HG02759 (cell line): ENCODE measurements at regions not wholly inside any gene's neighbourhood (a gene's known extent, or its start where the extent isn't known, plus 50 kb on each side); places are given as distances from the start of the nearest gene placed in this dataset.
"Not testable (repeated sequence)": the region's sequence is repeated elsewhere in the genome, so short reads cannot be mapped to it uniquely, and the experiment has no call there.

Source experiments
- ATAC-seq: cut with Tn5 transposase; IDR thresholded peaks from one replicate; pipeline ENCODE4 v1.9.1; 2021; ENCODE audit warnings: mild to moderate bottlenecking, moderate library complexity; ENCODE audit not compliant: unreplicated experiment

- no peak for ATAC-seq
Observed at GRCh38 chr7:90033850-90034249, 120.4 kb upstream of the STEAP1 start.

- no peak for ATAC-seq
Observed at GRCh38 chr7:90053094-90053493, 101.2 kb upstream of the STEAP1 start.

- ATAC-seq: no peak
Observed at GRCh38 chr7:90061077-90061476, 93.2 kb upstream of the STEAP1 start.

GRCh38 chr7:90064370-90064769 is 89.9 kb upstream of the STEAP1 start:
- no peak for ATAC-seq

- ATAC-seq: no peak
Observed at GRCh38 chr7:90067171-90067570, 87.1 kb upstream of the STEAP1 start.

GRCh38 chr7:90070238-90070637 is 84.0 kb upstream of the STEAP1 start:
- ATAC-seq: not testable (repeated sequence)

GRCh38 chr7:90078921-90079320 is 75.3 kb upstream of the STEAP1 start:
- no peak for ATAC-seq

- ATAC-seq: no peak
Observed at GRCh38 chr7:90081621-90082020, 72.6 kb upstream of the STEAP1 start.

GRCh38 chr7:90092506-90092905 is 61.8 kb upstream of the STEAP1 start:
- no peak for ATAC-seq

GRCh38 chr7:90094030-90094429 is 60.2 kb upstream of the STEAP1 start:
- ATAC-seq: no peak
